Colonic mucosa (tissue), 4 donors: ENCODE measurements at regions not wholly inside any gene's neighbourhood (a gene's known extent, or its start where the extent isn't known, plus 50 kb on each side); places are given as distances from the start of the nearest gene placed in this dataset.

ENCODE experiments used
- DNase-seq: peaks from one replicate; pipeline ENCODE4 v3.0.0-alpha.2; 2020
- H3K27ac ChIP-seq: fragments of 200-600 bp; one replicate; pipeline ENCODE4 v1.8.0; 2021
- H3K27me3 ChIP-seq: fragments of 200-600 bp; one replicate; pipeline ENCODE4 v1.8.0; 2021
- H3K36me3 ChIP-seq: fragments of 200-600 bp; one replicate; pipeline ENCODE4 v1.8.0; 2021
- H3K4me1 ChIP-seq: fragments of 200-600 bp; one replicate; pipeline ENCODE4 v1.8.0; 2021; ENCODE audit warnings: mild to moderate bottlenecking
- H3K4me3 ChIP-seq: fragments of 200-600 bp; one replicate; pipeline ENCODE4 v1.8.0; 2021
- H3K9ac ChIP-seq, 2 donors: one replicate each; pipeline ENCODE4 v1.7.0; 2013; ENCODE audit warnings: control low read depth in 2 of 2, low read depth in 2 of 2, low read length in 2 of 2
- H3K9me3 ChIP-seq: fragments of 200-600 bp; one replicate; pipeline ENCODE4 v1.8.0; 2021
- intact Hi-C: fragments of 100-400 bp; cut with DNase I; formaldehyde crosslinking; loops from one replicate; pipeline ENCODE4 v1.14.1; 2022
- TF ChIP-seq, protein P1 (sequence below): fragments of 200-600 bp; IDR thresholded peaks from one replicate; pipeline ENCODE4 v1.8.0; 2022; ENCODE audit warnings: antibody characterized with exemption, mild to moderate bottlenecking
- donor health status: healthy.
- donor health status: DM: no; HTN: no; CAD: no.
- donor health status: DM: no; HTN: no; CAD: no.

- no peaks in the 10 kb centered on the region for H3K36me3 ChIP-seq
- no peaks in the 10 kb centered on the region for H3K27me3 ChIP-seq
- TF ChIP-seq, protein P1, sequence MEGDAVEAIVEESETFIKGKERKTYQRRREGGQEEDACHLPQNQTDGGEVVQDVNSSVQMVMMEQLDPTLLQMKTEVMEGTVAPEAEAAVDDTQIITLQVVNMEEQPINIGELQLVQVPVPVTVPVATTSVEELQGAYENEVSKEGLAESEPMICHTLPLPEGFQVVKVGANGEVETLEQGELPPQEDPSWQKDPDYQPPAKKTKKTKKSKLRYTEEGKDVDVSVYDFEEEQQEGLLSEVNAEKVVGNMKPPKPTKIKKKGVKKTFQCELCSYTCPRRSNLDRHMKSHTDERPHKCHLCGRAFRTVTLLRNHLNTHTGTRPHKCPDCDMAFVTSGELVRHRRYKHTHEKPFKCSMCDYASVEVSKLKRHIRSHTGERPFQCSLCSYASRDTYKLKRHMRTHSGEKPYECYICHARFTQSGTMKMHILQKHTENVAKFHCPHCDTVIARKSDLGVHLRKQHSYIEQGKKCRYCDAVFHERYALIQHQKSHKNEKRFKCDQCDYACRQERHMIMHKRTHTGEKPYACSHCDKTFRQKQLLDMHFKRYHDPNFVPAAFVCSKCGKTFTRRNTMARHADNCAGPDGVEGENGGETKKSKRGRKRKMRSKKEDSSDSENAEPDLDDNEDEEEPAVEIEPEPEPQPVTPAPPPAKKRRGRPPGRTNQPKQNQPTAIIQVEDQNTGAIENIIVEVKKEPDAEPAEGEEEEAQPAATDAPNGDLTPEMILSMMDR, result no peak
- H3K9ac ChIP-seq, result no peak overlapping the region
- no peak for DNase-seq
- no peak overlapping the region for H3K4me3 ChIP-seq
- H3K27ac ChIP-seq, result no peak overlapping the region
- H3K4me1 ChIP-seq, result no peaks in the 10 kb centered on the region
- H3K9me3 ChIP-seq, result no peaks in the 10 kb centered on the region
- intact Hi-C loops, result no loop called here
Measured at GRCh38 chr22:49616356-49617231, 211.1 kb downstream of the BRD1 start.

- intact Hi-C loops, result no loop called here
- Histone ChIP-seq H3K9ac (no peak overlapping the region), H3K27me3 (no peaks in the 10 kb centered on the region), H3K36me3 (no peaks in the 10 kb centered on the region), H3K4me1 (no peaks in the 10 kb centered on the region), H3K9me3 (no peaks in the 10 kb centered on the region), H3K27ac (no peak overlapping the region), H3K4me3 (no peak overlapping the region)
- no peak for DNase-seq
- TF ChIP-seq, protein P1, result no peak
Measured at GRCh38 chr22:49614966-49615965, 212.4 kb downstream of the BRD1 start.

DNA sequence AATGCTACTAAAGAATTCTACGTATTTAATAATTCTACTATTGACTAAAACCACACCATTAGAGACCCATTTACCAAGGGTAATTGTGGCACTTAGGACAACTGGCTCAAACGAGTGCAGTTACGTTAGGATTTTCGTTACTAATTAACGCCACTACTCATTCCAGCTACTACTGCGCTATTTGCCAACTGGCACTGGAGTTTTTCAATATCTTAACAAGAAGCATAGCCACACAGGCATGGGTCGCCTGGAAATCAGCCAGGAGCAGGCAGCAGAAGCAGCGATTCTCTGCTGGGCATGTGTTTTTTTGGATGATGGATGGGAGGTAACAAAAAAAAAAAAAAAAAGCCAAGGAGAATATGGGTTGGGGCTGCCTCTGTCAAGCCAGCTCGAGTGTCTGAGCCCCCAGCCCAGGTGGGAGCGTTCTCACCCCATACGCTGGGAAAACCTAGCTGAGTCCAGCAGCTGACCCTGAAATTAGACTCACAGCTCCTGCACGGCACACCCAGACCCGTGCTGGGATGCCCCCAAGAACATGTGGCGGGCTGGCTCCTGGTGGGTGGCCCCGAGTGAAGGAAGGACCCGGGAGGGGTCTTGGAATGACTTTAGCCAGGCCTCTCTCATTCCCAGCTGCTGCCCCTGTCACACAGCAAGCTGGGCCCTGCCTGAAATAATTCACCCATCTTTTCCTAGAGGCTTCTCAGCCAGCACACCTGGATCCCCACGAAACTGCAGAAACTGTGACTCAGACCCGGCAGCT, 214.0 kb downstream of the BRD1 start:
- H3K9me3 ChIP-seq, result no peaks in the 10 kb centered on the region
- no peaks in the 10 kb centered on the region for H3K36me3 ChIP-seq
- no peak overlapping the region for H3K27ac ChIP-seq
- intact Hi-C loops, result no loop called here
- TF ChIP-seq, protein P1, result no peak
- no peak overlapping the region for H3K4me3 ChIP-seq
- no peak for DNase-seq
- no peak overlapping the region for H3K9ac ChIP-seq
- H3K4me1 ChIP-seq, result no peaks in the 10 kb centered on the region
- no peaks in the 10 kb centered on the region for H3K27me3 ChIP-seq

- Histone ChIP-seq H3K9me3 (no peaks in the 10 kb centered on the region), H3K4me1 (no peaks in the 10 kb centered on the region), H3K27me3 (no peaks in the 10 kb centered on the region), H3K36me3 (no peaks in the 10 kb centered on the region), H3K9ac (no peak overlapping the region), H3K4me3 (no peak overlapping the region), H3K27ac (no peak overlapping the region)
- DNase-seq, result no peak
- TF ChIP-seq, protein P1, result no peak
- intact Hi-C loops, result no loop called here
Measured at GRCh38 chr22:49613108-49613507, 214.6 kb downstream of the BRD1 start.
